K562 (cell line): ENCODE measurements at regions not wholly inside any gene's neighbourhood (a gene's known extent, or its start where the extent isn't known, plus 50 kb on each side); places are given as distances from the start of the nearest gene placed in this dataset.

Experiments
- ARNT ChIP-seq, 2 experiments: fragments of 450-650 bp; IDR thresholded peaks; 2 replicates each; pipeline ENCODE4 v1.6.1; 2016; ENCODE audit warnings: mild to moderate bottlenecking in 1 of 2
- CREM ChIP-seq: IDR thresholded peaks from 2 replicates; pipeline ENCODE4 v1.6.1; 2014; ENCODE audit warnings: antibody characterized with exemption, low read depth
- EGR1 ChIP-seq: fragments of 450-650 bp; conservative IDR thresholded peaks from 2 replicates; pipeline ENCODE4 v1.6.1; 2017; ENCODE audit warnings: mild to moderate bottlenecking
- JUND ChIP-seq, 2 experiments: IDR thresholded peaks; 2 replicates in 1 of 2; 3 replicates in 1 of 2; pipeline ENCODE4 v1.6.1; 2011; ENCODE audit warnings: borderline replicate concordance in 2 of 2, low read depth in 2 of 2, low read length in 2 of 2, improper control_type of control experiment in 1 of 2, missing biosample characterization in 1 of 2, missing genetic modification characterization in 1 of 2, missing genetic modification reagents in 1 of 2
- OTX1 ChIP-seq: fragments of 450-650 bp; formaldehyde crosslinking; IDR thresholded peaks from 2 replicates; pipeline ENCODE4 v1.4.0; 2022; ENCODE audit warnings: mild to moderate bottlenecking
- RB1 ChIP-seq: fragments of 450-650 bp; IDR thresholded peaks from 2 replicates; pipeline ENCODE4 v1.6.1; 2017; ENCODE audit warnings: low read depth, mild to moderate bottlenecking
- SMC3 ChIP-seq: conservative IDR thresholded peaks from 2 replicates; pipeline ENCODE4 v1.6.1; 2011; ENCODE audit warnings: low read depth, low read length, improper control_type of control experiment; ENCODE audit not compliant: insufficient read depth
- ZNF165 ChIP-seq: fragments of 250-450 bp; sonication (Bioruptor Pico); IDR thresholded peaks from 2 replicates; pipeline ENCODE4 v1.4.0; 2020; ENCODE audit warnings: borderline replicate concordance
- ZNF384 ChIP-seq: IDR thresholded peaks from 2 replicates; pipeline ENCODE4 v1.6.1; 2012; ENCODE audit warnings: low read depth, low read length, improper control_type of control experiment
- TF ChIP-seq, protein P1 (sequence below): sonication (generic); formaldehyde crosslinking; IDR thresholded peaks from 2 replicates; pipeline ENCODE4 v1.8.0; 2022; ENCODE audit warnings: mild to moderate bottlenecking, low read depth, missing genetic modification reagents
- TF ChIP-seq, protein P2 (sequence below): fragments of 450-650 bp; formaldehyde crosslinking; IDR thresholded peaks from 2 replicates; pipeline ENCODE4 v1.4.0; 2020; ENCODE audit warnings: mild to moderate bottlenecking, moderate library complexity
- TF ChIP-seq, protein P3 (sequence below), 2 experiments: IDR thresholded peaks; 2 replicates each; pipeline ENCODE4 v1.6.1; 2011; ENCODE audit warnings: borderline replicate concordance in 1 of 2, control low read depth in 1 of 2, low read depth in 1 of 2, low read length in 1 of 2, mild to moderate bottlenecking in 1 of 2, mixed read lengths in 1 of 2, moderate library complexity in 1 of 2; ENCODE audit not compliant: insufficient read depth in 1 of 2, insufficient read length in 1 of 2, poor library complexity in 1 of 2, severe bottlenecking in 1 of 2; ENCODE audit errors: extremely low read depth in 1 of 2

DNA sequence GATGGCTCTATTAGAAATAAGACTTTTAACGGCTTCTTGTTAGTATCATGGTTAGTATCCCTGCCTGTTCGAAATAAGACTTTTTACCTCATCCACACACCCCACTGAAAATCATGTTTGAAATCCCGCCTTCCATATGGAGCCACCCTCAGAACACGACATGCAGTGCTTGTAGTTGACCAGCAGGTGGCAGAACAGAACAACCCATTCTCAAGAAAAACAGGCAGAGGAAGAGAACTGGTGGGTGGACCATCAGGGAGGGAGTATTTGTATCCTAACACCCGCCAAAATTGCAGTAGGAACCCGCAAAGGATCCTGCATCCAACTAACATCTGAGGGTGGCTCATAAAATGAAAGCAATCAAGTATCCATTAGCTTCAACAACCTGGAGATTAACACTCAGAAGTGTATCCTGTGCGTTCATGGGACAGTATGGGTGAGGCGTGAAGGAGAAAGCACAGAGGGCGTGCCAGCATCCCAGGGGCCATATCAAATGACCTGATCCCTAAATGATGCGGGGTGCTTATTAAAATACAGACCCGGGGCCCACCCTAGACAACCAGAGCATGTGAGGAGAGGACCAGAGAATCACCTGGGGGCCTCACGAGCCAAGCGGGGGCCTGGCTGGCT, 89.6 kb upstream of the NHSL1 start (continued):
- TF ChIP-seq, protein P1, sequence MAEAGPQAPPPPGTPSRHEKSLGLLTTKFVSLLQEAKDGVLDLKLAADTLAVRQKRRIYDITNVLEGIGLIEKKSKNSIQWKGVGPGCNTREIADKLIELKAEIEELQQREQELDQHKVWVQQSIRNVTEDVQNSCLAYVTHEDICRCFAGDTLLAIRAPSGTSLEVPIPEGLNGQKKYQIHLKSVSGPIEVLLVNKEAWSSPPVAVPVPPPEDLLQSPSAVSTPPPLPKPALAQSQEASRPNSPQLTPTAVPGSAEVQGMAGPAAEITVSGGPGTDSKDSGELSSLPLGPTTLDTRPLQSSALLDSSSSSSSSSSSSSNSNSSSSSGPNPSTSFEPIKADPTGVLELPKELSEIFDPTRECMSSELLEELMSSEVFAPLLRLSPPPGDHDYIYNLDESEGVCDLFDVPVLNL (CRISPR knock-in tag): 0 out of 2 replicates have a peak, but pooled peaks have one; percentile 20
- TF ChIP-seq OTX1 (no peak), JUND (IDR thresholded peaks at IDR 0.05; ENCODE audit: borderline replicate concordance, low read depth, low read length) (peak; percentile 22; the same call in 1 of the 2 replicates), JUND (tag; IDR thresholded peaks at IDR 0.05; ENCODE audit: borderline replicate concordance, low read depth, low read length) (no peak), EGR1 (peak; percentile 63), CREM (0 out of 2 replicates have a peak, but pooled peaks have one; percentile 19), ARNT (IDR thresholded peaks at IDR 0.05) (no peak), ZNF165 (CRISPR knock-in tag) (no peak), ZNF384 (0 out of 2 replicates have a peak, but pooled peaks have one; percentile 11), SMC3 (peak; percentile 90), RB1 (peak; percentile 62; the same call in 1 of the 2 replicates)
- TF ChIP-seq, protein P2, sequence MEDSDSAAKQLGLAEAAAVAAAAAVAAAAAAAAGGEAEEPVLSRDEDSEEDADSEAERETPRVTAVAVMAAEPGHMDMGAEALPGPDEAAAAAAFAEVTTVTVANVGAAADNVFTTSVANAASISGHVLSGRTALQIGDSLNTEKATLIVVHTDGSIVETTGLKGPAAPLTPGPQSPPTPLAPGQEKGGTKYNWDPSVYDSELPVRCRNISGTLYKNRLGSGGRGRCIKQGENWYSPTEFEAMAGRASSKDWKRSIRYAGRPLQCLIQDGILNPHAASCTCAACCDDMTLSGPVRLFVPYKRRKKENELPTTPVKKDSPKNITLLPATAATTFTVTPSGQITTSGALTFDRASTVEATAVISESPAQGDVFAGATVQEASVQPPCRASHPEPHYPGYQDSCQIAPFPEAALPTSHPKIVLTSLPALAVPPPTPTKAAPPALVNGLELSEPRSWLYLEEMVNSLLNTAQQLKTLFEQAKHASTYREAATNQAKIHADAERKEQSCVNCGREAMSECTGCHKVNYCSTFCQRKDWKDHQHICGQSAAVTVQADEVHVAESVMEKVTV (CRISPR knock-in tag): peak; percentile 82
- TF ChIP-seq, protein P3, sequence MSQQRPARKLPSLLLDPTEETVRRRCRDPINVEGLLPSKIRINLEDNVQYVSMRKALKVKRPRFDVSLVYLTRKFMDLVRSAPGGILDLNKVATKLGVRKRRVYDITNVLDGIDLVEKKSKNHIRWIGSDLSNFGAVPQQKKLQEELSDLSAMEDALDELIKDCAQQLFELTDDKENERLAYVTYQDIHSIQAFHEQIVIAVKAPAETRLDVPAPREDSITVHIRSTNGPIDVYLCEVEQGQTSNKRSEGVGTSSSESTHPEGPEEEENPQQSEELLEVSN (IDR thresholded peaks at IDR 0.05; ENCODE audit: borderline replicate concordance in 1 of 2, extremely low read depth in 1 of 2, insufficient read depth in 1 of 2, insufficient read length in 1 of 2, low read depth in 1 of 2, low read length in 1 of 2, poor library complexity in 1 of 2, severe bottlenecking in 1 of 2): no peak
- TF ChIP-seq, all 486 proteins: peak for 12
